ENCODE measurements at regions not wholly inside any gene's neighbourhood (a gene's known extent, or its start where the extent isn't known, plus 50 kb on each side); places are given as distances from the start of the nearest gene placed in this dataset.

DNA sequence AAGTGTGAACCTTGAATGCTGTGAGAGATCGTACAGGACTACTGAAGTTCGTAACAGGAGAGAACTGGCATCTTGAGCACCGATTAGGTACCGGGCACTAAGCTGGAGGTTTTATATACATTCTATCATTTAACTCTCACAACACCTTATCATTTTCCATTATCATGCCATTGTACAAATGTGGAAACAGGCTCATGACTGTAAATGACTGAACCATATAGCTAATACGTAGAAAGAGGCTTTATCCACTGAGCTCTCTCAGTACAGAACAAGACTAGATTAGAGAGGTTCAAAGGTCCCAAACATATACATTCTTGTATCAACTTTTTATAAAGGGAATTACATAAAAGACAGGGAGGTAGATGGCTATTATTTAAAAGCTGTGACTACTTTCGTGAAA is 130.6 kb downstream of the CEP57L1 start:
- TF ChIP-seq POLR2A (IDR thresholded peaks at IDR 0.05; ENCODE audit: low read length) (no peak), RFX5 (IDR thresholded peaks at IDR 0.05) (no peak), ZNF302 (CRISPR knock-in tag; IDR thresholded peaks at IDR 0.05) (no peak), NFE2L2 (conservative IDR thresholded peaks at IDR 0.05; ENCODE audit: low read length) (no peak), PHF8 (IDR thresholded peaks at IDR 0.05; ENCODE audit: borderline replicate concordance, low read depth) (no peak), BHLHE40 (IDR thresholded peaks at IDR 0.05; ENCODE audit: low read depth, low read length) (no peak), RAD21 (conservative IDR thresholded peaks at IDR 0.05 in 1 of 2, IDR thresholded peaks at IDR 0.05 in 1 of 2) (no peak), KDM5A (IDR thresholded peaks at IDR 0.05) (no peak), RCOR1 (IDR thresholded peaks at IDR 0.05; ENCODE audit: low read depth, low read length) (no peak), RNF2 (IDR thresholded peaks at IDR 0.05; ENCODE audit: borderline replicate concordance, low read depth) (no peak), NR3C1 (IDR thresholded peaks at IDR 0.05) (no peak)
- TF ChIP-seq, protein P1, sequence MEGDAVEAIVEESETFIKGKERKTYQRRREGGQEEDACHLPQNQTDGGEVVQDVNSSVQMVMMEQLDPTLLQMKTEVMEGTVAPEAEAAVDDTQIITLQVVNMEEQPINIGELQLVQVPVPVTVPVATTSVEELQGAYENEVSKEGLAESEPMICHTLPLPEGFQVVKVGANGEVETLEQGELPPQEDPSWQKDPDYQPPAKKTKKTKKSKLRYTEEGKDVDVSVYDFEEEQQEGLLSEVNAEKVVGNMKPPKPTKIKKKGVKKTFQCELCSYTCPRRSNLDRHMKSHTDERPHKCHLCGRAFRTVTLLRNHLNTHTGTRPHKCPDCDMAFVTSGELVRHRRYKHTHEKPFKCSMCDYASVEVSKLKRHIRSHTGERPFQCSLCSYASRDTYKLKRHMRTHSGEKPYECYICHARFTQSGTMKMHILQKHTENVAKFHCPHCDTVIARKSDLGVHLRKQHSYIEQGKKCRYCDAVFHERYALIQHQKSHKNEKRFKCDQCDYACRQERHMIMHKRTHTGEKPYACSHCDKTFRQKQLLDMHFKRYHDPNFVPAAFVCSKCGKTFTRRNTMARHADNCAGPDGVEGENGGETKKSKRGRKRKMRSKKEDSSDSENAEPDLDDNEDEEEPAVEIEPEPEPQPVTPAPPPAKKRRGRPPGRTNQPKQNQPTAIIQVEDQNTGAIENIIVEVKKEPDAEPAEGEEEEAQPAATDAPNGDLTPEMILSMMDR (IDR thresholded peaks at IDR 0.05) = no peak
- TF ChIP-seq, protein P2, sequence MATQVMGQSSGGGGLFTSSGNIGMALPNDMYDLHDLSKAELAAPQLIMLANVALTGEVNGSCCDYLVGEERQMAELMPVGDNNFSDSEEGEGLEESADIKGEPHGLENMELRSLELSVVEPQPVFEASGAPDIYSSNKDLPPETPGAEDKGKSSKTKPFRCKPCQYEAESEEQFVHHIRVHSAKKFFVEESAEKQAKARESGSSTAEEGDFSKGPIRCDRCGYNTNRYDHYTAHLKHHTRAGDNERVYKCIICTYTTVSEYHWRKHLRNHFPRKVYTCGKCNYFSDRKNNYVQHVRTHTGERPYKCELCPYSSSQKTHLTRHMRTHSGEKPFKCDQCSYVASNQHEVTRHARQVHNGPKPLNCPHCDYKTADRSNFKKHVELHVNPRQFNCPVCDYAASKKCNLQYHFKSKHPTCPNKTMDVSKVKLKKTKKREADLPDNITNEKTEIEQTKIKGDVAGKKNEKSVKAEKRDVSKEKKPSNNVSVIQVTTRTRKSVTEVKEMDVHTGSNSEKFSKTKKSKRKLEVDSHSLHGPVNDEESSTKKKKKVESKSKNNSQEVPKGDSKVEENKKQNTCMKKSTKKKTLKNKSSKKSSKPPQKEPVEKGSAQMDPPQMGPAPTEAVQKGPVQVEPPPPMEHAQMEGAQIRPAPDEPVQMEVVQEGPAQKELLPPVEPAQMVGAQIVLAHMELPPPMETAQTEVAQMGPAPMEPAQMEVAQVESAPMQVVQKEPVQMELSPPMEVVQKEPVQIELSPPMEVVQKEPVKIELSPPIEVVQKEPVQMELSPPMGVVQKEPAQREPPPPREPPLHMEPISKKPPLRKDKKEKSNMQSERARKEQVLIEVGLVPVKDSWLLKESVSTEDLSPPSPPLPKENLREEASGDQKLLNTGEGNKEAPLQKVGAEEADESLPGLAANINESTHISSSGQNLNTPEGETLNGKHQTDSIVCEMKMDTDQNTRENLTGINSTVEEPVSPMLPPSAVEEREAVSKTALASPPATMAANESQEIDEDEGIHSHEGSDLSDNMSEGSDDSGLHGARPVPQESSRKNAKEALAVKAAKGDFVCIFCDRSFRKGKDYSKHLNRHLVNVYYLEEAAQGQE (IDR thresholded peaks at IDR 0.05) = no peak

Data from A549 (cell line).